ENCODE measurements at regions not wholly inside any gene's neighbourhood (a gene's known extent, or its start where the extent isn't known, plus 50 kb on each side); places are given as distances from the start of the nearest gene placed in this dataset.

GRCh38 chr21:15421947-15422346, 307.8 kb upstream of the USP25 start:
- peak overlapping the region; percentile 76 for H4K91ac ChIP-seq (ENCODE audit: low read depth, low read length)
- no peaks in the 10 kb centered on the region for H3K9me3 ChIP-seq (ENCODE audit: insufficient read depth, low read depth, low read length)
- H3K4ac ChIP-seq (ENCODE audit: low read depth, low read length) = no peak overlapping the region
- peak overlapping the region; percentile 87 for H3K27ac ChIP-seq (ENCODE audit: low read depth, low read length)
- H2BK12ac ChIP-seq (ENCODE audit: low read length) = no peak overlapping the region
- peak overlapping the region; percentile 81 for H2BK5ac ChIP-seq (ENCODE audit: low read depth, low read length, poor library complexity)
- no peak overlapping the region for H4K12ac ChIP-seq (ENCODE audit: low read depth, low read length)
- no peak overlapping the region for H3K14ac ChIP-seq (ENCODE audit: low read length)
- no peak overlapping the region for H3K18ac ChIP-seq (ENCODE audit: low read length)
- no peak overlapping the region for H3K23ac ChIP-seq (ENCODE audit: low read length)
- peaks cover 6% of the 10 kb centered on the region for H3K79me1 ChIP-seq (ENCODE audit: low read length)
- H3K27me3 ChIP-seq (ENCODE audit: insufficient read depth, low read length) = no peaks in the 10 kb centered on the region
- H3K9ac ChIP-seq (ENCODE audit: low read length) = no peak overlapping the region
- H3K4me2 ChIP-seq (ENCODE audit: low read length) = no peak overlapping the region
- H2AFZ ChIP-seq (ENCODE audit: insufficient read depth, low read length, poor library complexity) = no peak overlapping the region
- H3K36me3 ChIP-seq (ENCODE audit: control insufficient read depth in 1 of 2, insufficient read depth in 2 of 2, low read length in 2 of 2) = no peaks in the 10 kb centered on the region
- DNase-seq = no peak
- no peaks in the 10 kb centered on the region for H3K79me2 ChIP-seq (ENCODE audit: control insufficient read depth, insufficient read depth, low read length, poor library complexity)
- peak overlapping the region; percentile 53 for H4K8ac ChIP-seq (ENCODE audit: low read depth, low read length)
- no peak overlapping the region for H2AK5ac ChIP-seq (ENCODE audit: low read length)
- no peak overlapping the region for H3K4me3 ChIP-seq (ENCODE audit: low read depth, low read length)
- H2BK120ac ChIP-seq (ENCODE audit: insufficient read depth, low read length, poor library complexity) = no peak overlapping the region
- peaks cover 2 to 10% of the 10 kb centered on the region in 2 experiments for H3K4me1 ChIP-seq (ENCODE audit: control insufficient read depth in 1 of 2, insufficient read depth in 2 of 2, low read length in 2 of 2)
- no CpG with 5 or more reads among the region's 2 CpGs for WGBS (ENCODE audit: extremely low coverage, insufficient coverage, insufficient read length)

- no peak overlapping the region for H3K9ac ChIP-seq (ENCODE audit: low read length)
- no peak overlapping the region for H4K91ac ChIP-seq (ENCODE audit: low read depth, low read length)
- H3K4me1 ChIP-seq (ENCODE audit: control insufficient read depth in 1 of 2, insufficient read depth in 2 of 2, low read length in 2 of 2) = peaks cover 2 to 10% of the 10 kb centered on the region in 2 experiments
- no CpG with 5 or more reads among the region's 3 CpGs for WGBS (ENCODE audit: extremely low coverage, insufficient coverage, insufficient read length)
- H2AK5ac ChIP-seq (ENCODE audit: low read length) = no peak overlapping the region
- H3K4ac ChIP-seq (ENCODE audit: low read depth, low read length) = no peak overlapping the region
- no peak overlapping the region for H3K4me3 ChIP-seq (ENCODE audit: low read depth, low read length)
- H2BK12ac ChIP-seq (ENCODE audit: low read length) = no peak overlapping the region
- no peak for DNase-seq
- peaks cover 6% of the 10 kb centered on the region for H3K79me1 ChIP-seq (ENCODE audit: low read length)
- no peak overlapping the region for H3K18ac ChIP-seq (ENCODE audit: low read length)
- H3K79me2 ChIP-seq (ENCODE audit: control insufficient read depth, insufficient read depth, low read length, poor library complexity) = no peaks in the 10 kb centered on the region
- no peak overlapping the region for H3K23ac ChIP-seq (ENCODE audit: low read length)
- peak overlapping the region; percentile 87 for H3K27ac ChIP-seq (ENCODE audit: low read depth, low read length)
- H3K27me3 ChIP-seq (ENCODE audit: insufficient read depth, low read length) = no peaks in the 10 kb centered on the region
- H2AFZ ChIP-seq (ENCODE audit: insufficient read depth, low read length, poor library complexity) = no peak overlapping the region
- no peak overlapping the region for H3K14ac ChIP-seq (ENCODE audit: low read length)
- no peak overlapping the region for H3K4me2 ChIP-seq (ENCODE audit: low read length)
- no peak overlapping the region for H2BK120ac ChIP-seq (ENCODE audit: insufficient read depth, low read length, poor library complexity)
- no peaks in the 10 kb centered on the region for H3K36me3 ChIP-seq (ENCODE audit: control insufficient read depth in 1 of 2, insufficient read depth in 2 of 2, low read length in 2 of 2)
- no peaks in the 10 kb centered on the region for H3K9me3 ChIP-seq (ENCODE audit: insufficient read depth, low read depth, low read length)
- H4K12ac ChIP-seq (ENCODE audit: low read depth, low read length) = no peak overlapping the region
- no peak overlapping the region for H2BK5ac ChIP-seq (ENCODE audit: low read depth, low read length, poor library complexity)
- no peak overlapping the region for H4K8ac ChIP-seq (ENCODE audit: low read depth, low read length)
Observed at GRCh38 chr21:15422783-15423182, 307.0 kb upstream of the USP25 start.

- H4K12ac ChIP-seq (ENCODE audit: low read depth, low read length) = no peak overlapping the region
- H3K36me3 ChIP-seq (ENCODE audit: control insufficient read depth in 1 of 2, insufficient read depth in 2 of 2, low read length in 2 of 2) = no peaks in the 10 kb centered on the region
- H3K9ac ChIP-seq (ENCODE audit: low read length) = no peak overlapping the region
- no peaks in the 10 kb centered on the region for H3K9me3 ChIP-seq (ENCODE audit: insufficient read depth, low read depth, low read length)
- no peak for DNase-seq
- peaks cover 2 to 10% of the 10 kb centered on the region in 2 experiments for H3K4me1 ChIP-seq (ENCODE audit: control insufficient read depth in 1 of 2, insufficient read depth in 2 of 2, low read length in 2 of 2)
- no peak overlapping the region for H3K4ac ChIP-seq (ENCODE audit: low read depth, low read length)
- H2AK5ac ChIP-seq (ENCODE audit: low read length) = no peak overlapping the region
- peaks cover 6% of the 10 kb centered on the region for H3K79me1 ChIP-seq (ENCODE audit: low read length)
- no peak overlapping the region for H3K4me2 ChIP-seq (ENCODE audit: low read length)
- H2BK5ac ChIP-seq (ENCODE audit: low read depth, low read length, poor library complexity) = no peak overlapping the region
- H3K79me2 ChIP-seq (ENCODE audit: control insufficient read depth, insufficient read depth, low read length, poor library complexity) = no peaks in the 10 kb centered on the region
- no peak overlapping the region for H2BK12ac ChIP-seq (ENCODE audit: low read length)
- no peak overlapping the region for H4K91ac ChIP-seq (ENCODE audit: low read depth, low read length)
- H3K18ac ChIP-seq (ENCODE audit: low read length) = no peak overlapping the region
- WGBS (ENCODE audit: extremely low coverage, insufficient coverage, insufficient read length) = no CpG with 5 or more reads among the region's 4 CpGs
- no peak overlapping the region for H3K27ac ChIP-seq (ENCODE audit: low read depth, low read length)
- no peaks in the 10 kb centered on the region for H3K27me3 ChIP-seq (ENCODE audit: insufficient read depth, low read length)
- H3K14ac ChIP-seq (ENCODE audit: low read length) = no peak overlapping the region
- no peak overlapping the region for H3K4me3 ChIP-seq (ENCODE audit: low read depth, low read length)
- no peak overlapping the region for H2AFZ ChIP-seq (ENCODE audit: insufficient read depth, low read length, poor library complexity)
- no peak overlapping the region for H4K8ac ChIP-seq (ENCODE audit: low read depth, low read length)
- H3K23ac ChIP-seq (ENCODE audit: low read length) = no peak overlapping the region
- H2BK120ac ChIP-seq (ENCODE audit: insufficient read depth, low read length, poor library complexity) = no peak overlapping the region
Observed at GRCh38 chr21:15423676-15424445, 305.9 kb upstream of the USP25 start.

- H2AK5ac ChIP-seq (ENCODE audit: low read length) = no peak overlapping the region
- H4K8ac ChIP-seq (ENCODE audit: low read depth, low read length) = no peak overlapping the region
- no peaks in the 10 kb centered on the region for H3K9me3 ChIP-seq (ENCODE audit: insufficient read depth, low read depth, low read length)
- H3K27me3 ChIP-seq (ENCODE audit: insufficient read depth, low read length) = no peaks in the 10 kb centered on the region
- H3K14ac ChIP-seq (ENCODE audit: low read length) = no peak overlapping the region
- H3K18ac ChIP-seq (ENCODE audit: low read length) = no peak overlapping the region
- no peak overlapping the region for H3K4ac ChIP-seq (ENCODE audit: low read depth, low read length)
- H3K27ac ChIP-seq (ENCODE audit: low read depth, low read length) = no peak overlapping the region
- no peaks in the 10 kb centered on the region for H3K79me2 ChIP-seq (ENCODE audit: control insufficient read depth, insufficient read depth, low read length, poor library complexity)
- H3K79me1 ChIP-seq (ENCODE audit: low read length) = peaks cover 6% of the 10 kb centered on the region
- H3K4me1 ChIP-seq (ENCODE audit: control insufficient read depth in 1 of 2, insufficient read depth in 2 of 2, low read length in 2 of 2) = peaks cover 2 to 10% of the 10 kb centered on the region in 2 experiments
- no peak overlapping the region for H3K9ac ChIP-seq (ENCODE audit: low read length)
- WGBS (ENCODE audit: extremely low coverage, insufficient coverage, insufficient read length) = no CpG with 5 or more reads among the region's 3 CpGs
- H2BK5ac ChIP-seq (ENCODE audit: low read depth, low read length, poor library complexity) = no peak overlapping the region
- no peaks in the 10 kb centered on the region for H3K36me3 ChIP-seq (ENCODE audit: control insufficient read depth in 1 of 2, insufficient read depth in 2 of 2, low read length in 2 of 2)
- no peak overlapping the region for H4K91ac ChIP-seq (ENCODE audit: low read depth, low read length)
- peak in 1 of 2 donors; percentile 4 for DNase-seq
- H2BK12ac ChIP-seq (ENCODE audit: low read length) = no peak overlapping the region
- no peak overlapping the region for H3K23ac ChIP-seq (ENCODE audit: low read length)
- no peak overlapping the region for H3K4me2 ChIP-seq (ENCODE audit: low read length)
- no peak overlapping the region for H4K12ac ChIP-seq (ENCODE audit: low read depth, low read length)
- no peak overlapping the region for H3K4me3 ChIP-seq (ENCODE audit: low read depth, low read length)
- no peak overlapping the region for H2AFZ ChIP-seq (ENCODE audit: insufficient read depth, low read length, poor library complexity)
- peak overlapping the region; percentile 11 for H2BK120ac ChIP-seq (ENCODE audit: insufficient read depth, low read length, poor library complexity)
Observed at GRCh38 chr21:15425049-15425448, 304.7 kb upstream of the USP25 start.

Measured in trophoblast cell (in vitro differentiated cells and primary cell).